Hematopoietic multipotent progenitor cell treated with erythropoietin and hydrocortisone succinate and interleukin-3 and kit ligand, for 8 days (in vitro differentiated cells): ENCODE measurements at regions not wholly inside any gene's neighbourhood (a gene's known extent, or its start where the extent isn't known, plus 50 kb on each side); places are given as distances from the start of the nearest gene placed in this dataset.
"Not testable (repeated sequence)": the region's sequence is repeated elsewhere in the genome, so short reads cannot be mapped to it uniquely, and the experiment has no call there.

Source experiments
- DNase-seq: peaks from one replicate; pipeline ENCODE4 v3.0.0-alpha.2; 2015

DNA sequence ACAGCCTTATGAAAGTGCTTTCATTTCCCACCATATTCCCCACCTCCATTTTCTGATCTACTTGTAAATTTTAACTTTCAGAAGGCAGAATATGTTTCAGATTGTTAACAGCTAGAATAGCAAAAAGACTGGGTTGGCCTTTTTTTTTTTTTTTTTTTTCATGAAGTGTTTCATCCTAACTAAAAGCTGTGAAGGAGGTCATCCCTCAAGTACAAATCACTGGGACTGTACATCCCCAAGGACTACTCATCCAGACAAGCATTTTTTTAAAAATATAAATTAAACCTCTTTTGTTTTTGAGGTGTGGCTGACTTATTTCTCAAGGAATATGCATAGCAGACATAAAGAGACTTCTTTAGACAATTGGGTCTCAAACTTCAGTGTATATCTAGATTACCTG is 542.1 kb upstream of the TUSC1 start:
- DNase-seq = no peak

DNA sequence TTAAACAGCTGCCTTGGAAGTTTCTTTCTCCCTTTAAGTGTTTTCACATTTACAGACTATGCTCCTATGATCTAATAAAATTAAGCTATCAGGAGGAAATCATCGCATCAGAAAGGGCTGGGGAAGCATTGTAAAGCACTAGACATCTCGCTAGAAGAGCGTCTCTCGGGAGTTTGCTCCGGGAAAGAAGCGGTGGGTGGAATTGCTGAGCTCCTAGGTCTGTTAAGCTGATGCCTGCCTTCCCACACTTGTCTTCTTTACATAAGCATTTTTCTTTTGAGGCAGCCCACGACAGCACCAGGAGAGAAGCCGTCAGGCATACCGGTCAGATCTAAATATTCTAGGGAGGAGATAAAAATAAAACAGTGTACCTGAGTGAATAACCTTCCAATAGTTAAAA is 541.7 kb upstream of the TUSC1 start:
- no peak for DNase-seq

DNA sequence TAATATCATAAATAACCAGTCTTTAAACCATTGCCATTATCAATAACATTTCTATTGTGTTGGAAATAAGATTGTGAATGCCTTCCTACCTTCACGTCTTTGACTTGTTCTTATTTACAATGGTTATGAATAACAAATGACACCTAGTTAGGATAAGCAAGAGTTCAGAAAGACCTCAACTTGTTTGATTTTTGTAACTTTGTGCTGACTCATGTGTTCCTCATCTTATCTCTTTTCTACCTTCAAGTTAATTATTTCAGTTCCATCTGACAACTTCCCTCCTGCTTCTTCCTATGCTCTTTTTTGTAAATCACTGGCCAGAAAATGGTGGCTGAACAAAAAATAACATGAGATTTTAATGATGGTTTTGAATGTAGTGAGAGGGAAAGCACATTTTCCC is 538.5 kb upstream of the TUSC1 start:
- DNase-seq = no peak

GRCh38 chr9:26214713-26215444 is 536.6 kb upstream of the TUSC1 start:
- DNase-seq = not testable (repeated sequence)

GRCh38 chr9:26210338-26210851 is 532.2 kb upstream of the TUSC1 start:
- DNase-seq = no peak

DNA sequence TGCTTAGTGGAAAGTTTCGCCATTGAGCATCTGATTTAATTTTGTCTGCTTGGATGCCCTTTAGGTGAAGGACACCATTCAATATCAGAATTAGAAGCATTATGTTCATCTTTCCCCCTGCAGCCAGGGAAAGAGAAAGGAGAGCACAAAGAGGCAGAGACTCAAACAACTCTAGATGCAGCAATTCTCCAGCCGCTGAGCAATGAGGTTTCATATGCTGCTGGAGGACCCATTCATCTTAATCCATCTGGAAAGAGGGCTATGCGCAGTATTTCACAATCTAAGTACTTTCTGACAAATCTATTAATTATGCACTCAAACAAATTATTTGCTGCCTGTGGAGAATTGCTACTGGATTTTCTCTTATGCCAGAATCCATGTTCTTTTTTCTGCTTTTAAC is 527.0 kb upstream of the TUSC1 start:
- DNase-seq = no peak

- no peak for DNase-seq
Observed at GRCh38 chr9:26193237-26193636, 515.0 kb upstream of the TUSC1 start.

DNA sequence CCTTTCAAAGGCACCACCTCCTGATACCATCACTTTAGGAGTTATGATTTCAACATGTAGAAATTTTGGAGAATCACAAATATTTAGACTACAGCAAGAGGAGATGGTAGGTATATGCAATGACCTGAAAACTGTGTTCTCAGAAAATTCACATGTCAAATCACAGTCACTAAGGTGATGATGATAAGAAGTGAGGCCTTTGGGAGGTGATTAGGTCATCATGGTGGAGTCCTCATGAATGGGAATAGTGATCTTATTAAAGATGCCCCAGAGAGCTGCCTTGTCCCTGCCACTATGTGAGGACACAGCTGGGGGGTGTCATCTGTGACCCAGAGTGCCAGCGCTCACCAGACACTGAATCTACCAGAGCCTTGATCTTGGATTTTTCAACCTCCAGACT is 513.5 kb upstream of the TUSC1 start:
- no peak for DNase-seq

- DNase-seq = no peak
Observed at GRCh38 chr9:26181836-26182235, 503.6 kb upstream of the TUSC1 start.

DNA sequence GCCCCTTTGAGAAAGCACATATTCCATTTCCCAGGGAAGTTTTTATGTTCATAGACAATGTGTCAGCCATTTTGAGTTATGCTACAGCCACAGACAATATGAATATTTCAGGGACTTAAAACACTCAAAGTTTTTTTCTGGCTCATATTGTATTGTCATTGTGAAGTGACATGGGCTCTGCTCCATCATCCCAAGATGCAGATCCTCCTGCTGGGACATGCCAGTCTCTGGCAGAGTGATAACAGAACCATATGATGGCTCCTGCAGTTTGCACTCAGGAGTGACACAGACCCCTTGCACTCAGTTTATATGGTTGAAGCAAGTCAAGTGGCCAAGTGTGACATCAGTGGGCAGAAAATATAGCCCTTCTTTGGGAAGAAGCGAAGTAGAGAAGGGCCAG is 498.4 kb upstream of the TUSC1 start:
- DNase-seq = no peak

- DNase-seq = no peak
Observed at GRCh38 chr9:26175264-26175663, 497.0 kb upstream of the TUSC1 start.

DNA sequence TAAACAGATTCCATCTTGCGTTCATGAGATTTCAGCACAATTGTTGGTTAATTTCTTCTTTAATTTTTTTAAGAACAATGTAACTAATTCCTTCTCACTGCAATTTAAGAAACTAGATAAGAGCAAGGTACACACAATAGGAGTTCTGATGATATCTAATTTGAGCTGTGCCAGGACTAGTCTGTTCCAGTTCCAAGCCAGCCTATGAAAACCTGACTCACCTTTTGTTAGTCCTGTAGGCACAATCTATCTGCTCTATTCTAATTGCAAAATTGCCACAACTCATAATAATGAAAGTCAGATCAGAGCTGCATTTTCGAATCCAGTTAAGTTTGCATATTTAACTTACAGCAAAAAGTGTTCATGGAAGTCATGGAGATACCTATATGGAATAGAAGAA is 494.1 kb upstream of the TUSC1 start:
- no peak for DNase-seq

DNA sequence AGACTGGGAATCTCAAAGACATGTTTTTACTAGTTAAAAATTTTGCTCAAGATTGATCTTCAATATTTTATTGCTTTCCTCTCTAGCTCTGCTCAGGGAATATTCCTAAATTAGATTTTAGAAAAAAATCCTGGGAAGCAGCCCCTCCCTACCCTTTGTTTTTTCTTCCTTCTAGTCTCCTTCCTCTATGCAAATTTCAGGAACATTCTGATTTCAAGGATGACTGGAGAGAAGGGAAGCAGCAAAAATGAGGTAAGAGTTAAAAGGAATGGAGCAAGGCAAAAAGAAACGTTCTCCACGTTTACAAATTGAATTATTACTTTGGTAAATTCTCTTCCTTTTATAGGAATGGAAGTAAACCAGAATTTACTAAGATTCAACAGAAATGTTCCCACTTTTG is 493.4 kb upstream of the TUSC1 start:
- no peak for DNase-seq

DNA sequence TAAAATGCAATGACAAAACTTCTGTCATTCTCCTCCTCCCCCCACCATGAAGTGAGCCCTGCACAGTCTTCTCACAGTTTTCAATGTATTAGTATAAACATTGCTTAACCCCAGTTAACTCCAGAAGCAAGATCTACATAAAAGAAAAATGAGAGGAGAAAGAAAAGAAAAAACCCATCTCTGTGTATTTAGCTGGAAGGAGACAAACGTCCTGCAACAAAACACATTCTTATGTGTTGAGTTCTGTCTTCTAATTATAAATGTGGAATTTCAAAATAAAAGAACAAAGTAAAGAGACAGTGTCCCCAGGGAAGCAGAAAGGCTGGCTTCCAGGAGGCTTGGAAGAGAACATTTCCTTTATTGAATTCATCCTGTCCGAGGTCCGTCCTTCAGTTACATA is 491.9 kb upstream of the TUSC1 start:
- DNase-seq = no peak

DNA sequence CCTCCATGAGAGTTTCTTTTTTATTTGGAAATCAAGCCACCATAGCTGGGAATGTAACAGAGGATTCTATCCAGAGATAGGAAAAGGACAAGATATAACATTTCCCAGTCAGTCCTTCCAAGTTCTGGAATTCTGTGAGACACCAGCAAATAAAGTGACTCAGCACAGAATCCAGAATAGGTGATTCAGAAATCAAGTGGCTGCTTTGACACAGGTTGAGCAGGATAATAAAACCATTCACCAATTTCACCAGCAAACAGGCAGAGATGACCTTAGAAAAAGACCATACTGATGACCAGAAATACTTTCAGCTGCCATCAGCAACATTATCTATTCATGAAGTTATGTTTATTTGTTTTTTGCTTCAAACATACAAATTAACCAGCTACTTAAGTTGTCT is 491.5 kb upstream of the TUSC1 start:
- no peak for DNase-seq

DNA sequence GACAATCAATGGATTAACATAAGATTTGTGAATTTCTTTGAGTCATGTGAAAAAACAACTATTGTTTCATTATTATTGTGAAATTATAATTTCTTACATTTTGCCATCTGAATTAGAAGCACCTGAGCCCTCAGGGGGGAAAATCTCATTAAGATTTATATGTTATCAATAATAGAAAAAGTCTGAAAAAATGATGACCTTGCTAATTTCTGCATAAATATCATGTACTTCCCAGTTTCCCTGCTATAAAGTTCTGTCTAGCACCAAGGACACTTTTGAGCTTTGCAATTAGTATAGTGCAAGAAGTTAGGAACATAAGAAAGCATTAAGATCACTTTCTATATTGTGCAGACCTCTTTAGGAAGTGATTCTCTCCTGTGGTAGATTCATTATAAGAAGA is 488.3 kb upstream of the TUSC1 start:
- no peak for DNase-seq

DNA sequence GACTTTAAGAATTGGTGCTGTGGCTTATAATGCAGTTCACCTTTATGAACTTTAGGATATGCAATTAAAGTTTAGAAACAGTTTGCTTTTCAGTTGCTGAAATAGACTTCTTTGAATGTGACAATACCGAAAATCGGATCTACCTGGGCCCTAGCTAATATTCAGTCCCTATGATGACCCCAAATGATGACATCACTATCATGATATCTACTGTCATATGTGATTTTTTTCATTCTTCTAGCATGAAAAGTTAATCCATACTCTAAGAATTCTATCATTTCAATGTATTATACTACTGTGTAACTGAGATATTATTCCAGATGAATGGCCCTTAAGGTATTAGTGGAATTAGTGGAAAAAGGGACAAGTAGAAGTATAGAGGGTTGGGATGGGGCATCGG is 487.2 kb upstream of the TUSC1 start:
- DNase-seq = no peak

GRCh38 chr9:26163931-26164330 is 485.7 kb upstream of the TUSC1 start:
- DNase-seq = no peak

GRCh38 chr9:26159575-26160392 is 481.5 kb upstream of the TUSC1 start:
- DNase-seq = no peak

DNA sequence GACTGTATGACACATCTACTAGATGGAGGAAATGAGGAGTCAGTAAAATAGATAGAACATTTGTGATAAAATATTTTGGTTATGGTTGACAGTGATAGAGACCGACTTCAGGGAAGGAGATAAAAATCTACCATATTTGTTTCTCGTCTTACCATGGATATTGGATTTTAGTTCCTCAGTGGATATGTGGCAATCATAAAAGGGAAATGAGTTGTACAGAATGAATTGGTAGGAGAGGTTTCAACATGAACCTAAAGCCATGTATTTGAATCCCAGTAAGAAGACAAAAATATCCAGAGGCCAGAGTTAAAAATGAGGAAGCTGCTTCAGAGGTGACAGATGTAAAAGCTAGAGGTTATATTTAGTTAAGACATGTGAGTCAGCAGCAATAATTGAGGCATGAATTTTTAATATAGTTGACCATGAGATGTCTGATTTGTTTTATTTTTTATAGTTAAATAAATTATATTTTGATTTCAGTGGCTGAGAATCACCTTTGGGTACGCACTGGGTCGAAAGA is 480.4 kb upstream of the TUSC1 start:
- DNase-seq = no peak

DNA sequence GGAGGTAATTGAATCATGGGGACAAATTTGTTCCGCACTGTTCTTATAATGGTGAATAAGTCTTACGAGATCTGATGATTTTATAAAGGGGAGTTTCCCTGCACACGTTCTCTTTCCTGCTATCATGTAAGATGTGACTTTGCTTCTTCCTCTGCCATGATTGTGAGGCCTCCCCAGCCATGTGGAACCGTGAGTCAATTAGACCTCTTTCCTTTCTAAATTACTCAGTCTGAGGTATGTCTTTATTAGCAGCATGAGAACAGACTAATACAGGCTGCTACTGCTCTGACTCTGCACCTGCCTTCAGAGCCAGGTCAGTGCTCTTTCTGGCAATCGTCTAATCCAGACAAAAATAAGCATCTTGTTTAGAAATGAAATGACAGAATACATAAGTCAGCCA is 479.2 kb upstream of the TUSC1 start:
- no peak for DNase-seq

GRCh38 chr9:26152350-26152749 is 474.1 kb upstream of the TUSC1 start:
- no peak for DNase-seq

GRCh38 chr9:26148128-26148527 is 469.9 kb upstream of the TUSC1 start:
- no peak for DNase-seq

DNA sequence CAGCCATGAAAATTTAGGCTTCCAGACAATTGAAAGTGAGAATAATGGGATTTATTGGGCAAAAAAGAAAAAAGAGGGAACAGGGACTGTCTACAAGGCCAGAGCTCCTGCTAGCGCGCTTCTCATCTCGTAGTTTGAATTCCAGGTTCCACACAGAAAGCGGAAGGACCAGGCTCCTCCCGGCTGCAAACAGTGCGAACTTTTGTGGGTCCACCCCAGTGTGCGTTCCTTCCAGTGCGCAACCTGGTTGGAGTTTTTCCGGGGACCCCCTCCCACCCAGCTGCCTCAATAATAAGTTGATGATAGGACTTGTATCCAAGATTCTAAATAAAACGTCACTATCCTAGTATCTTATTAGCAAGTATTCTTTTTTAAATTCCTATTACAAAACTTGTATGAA is 467.7 kb upstream of the TUSC1 start:
- DNase-seq = no peak
